ENCODE measurements at regions not wholly inside any gene's neighbourhood (a gene's known extent, or its start where the extent isn't known, plus 50 kb on each side); places are given as distances from the start of the nearest gene placed in this dataset.

DNA sequence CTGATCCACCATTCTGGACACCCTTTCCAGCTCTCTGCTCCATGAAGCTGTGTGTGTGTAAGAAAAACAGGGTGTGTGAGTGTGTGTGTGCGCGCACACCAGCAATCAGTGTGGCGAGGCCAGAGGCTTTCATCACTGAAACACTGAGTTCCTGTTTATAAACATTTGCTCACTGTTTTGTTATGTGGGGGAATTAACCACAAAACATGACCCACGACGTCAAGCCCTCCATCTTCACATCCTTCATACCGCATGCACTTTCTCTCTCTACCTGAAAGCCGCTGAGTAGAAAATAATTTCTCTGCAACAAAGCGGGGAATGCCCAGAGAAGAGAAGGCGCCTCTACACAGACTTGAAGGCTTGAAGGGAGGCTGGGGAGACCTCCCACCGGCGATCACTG is 148.9 kb upstream of the IRF2BP2 start:
- TF ChIP-seq, protein P1, sequence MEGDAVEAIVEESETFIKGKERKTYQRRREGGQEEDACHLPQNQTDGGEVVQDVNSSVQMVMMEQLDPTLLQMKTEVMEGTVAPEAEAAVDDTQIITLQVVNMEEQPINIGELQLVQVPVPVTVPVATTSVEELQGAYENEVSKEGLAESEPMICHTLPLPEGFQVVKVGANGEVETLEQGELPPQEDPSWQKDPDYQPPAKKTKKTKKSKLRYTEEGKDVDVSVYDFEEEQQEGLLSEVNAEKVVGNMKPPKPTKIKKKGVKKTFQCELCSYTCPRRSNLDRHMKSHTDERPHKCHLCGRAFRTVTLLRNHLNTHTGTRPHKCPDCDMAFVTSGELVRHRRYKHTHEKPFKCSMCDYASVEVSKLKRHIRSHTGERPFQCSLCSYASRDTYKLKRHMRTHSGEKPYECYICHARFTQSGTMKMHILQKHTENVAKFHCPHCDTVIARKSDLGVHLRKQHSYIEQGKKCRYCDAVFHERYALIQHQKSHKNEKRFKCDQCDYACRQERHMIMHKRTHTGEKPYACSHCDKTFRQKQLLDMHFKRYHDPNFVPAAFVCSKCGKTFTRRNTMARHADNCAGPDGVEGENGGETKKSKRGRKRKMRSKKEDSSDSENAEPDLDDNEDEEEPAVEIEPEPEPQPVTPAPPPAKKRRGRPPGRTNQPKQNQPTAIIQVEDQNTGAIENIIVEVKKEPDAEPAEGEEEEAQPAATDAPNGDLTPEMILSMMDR (IDR thresholded peaks at IDR 0.05; ENCODE audit: unreplicated experiment): no peak
- no peaks in the 10 kb centered on the region for H3K4me1 Mint-ChIP-seq (ENCODE audit: insufficient read depth, unreplicated experiment)
- intact Hi-C loops (cut with micrococcal nuclease): no loop called here
- BruUV-seq (replicated peaks): no TSS peak
- DNase-seq (ENCODE audit: unreplicated experiment): no peak
- peaks cover 20% of the 10 kb centered on the region for H3K27me3 Mint-ChIP-seq (ENCODE audit: insufficient read depth, unreplicated experiment)
- no peaks in the 10 kb centered on the region for H3K9me3 Mint-ChIP-seq (ENCODE audit: unreplicated experiment)
- no peak overlapping the region for H3K27ac Mint-ChIP-seq (ENCODE audit: low read depth, unreplicated experiment)
- POLR2A ChIA-PET: no interaction called here
- CTCF ChIA-PET: no interaction called here
- no peak overlapping the region for H3K4me3 Mint-ChIP-seq (ENCODE audit: unreplicated experiment)
- peaks cover 6% of the 10 kb centered on the region for H3K36me3 Mint-ChIP-seq (ENCODE audit: insufficient read depth, unreplicated experiment)

DNA sequence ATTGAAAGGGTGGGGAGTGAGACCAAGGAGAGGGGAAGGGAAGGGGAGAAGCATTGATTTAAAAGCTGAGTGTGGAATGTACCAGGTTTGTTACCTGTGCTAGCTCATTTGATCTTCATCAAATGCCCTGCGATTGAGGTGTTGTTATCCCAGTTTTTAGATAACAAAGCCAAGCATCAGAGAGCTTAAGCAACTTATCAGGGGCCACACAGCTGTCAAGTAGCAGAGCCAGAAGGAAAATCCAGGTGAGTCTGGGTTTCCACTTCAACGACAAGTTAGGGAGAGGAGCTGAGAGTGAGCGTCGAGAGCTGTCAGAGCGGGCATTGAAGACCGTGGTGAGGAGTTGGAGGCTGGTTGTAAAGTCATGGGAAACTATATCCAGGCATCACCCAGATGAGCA is 146.9 kb upstream of the IRF2BP2 start:
- no peak overlapping the region for H3K4me3 Mint-ChIP-seq (ENCODE audit: unreplicated experiment)
- CTCF ChIA-PET: interaction anchor here (0.6 to 0.9 kb wide), 2 partner anchors 100 to 121 kb away, joined by 3 to 4 read pairs; no protein-coding TSS in a partner anchor

DNA sequence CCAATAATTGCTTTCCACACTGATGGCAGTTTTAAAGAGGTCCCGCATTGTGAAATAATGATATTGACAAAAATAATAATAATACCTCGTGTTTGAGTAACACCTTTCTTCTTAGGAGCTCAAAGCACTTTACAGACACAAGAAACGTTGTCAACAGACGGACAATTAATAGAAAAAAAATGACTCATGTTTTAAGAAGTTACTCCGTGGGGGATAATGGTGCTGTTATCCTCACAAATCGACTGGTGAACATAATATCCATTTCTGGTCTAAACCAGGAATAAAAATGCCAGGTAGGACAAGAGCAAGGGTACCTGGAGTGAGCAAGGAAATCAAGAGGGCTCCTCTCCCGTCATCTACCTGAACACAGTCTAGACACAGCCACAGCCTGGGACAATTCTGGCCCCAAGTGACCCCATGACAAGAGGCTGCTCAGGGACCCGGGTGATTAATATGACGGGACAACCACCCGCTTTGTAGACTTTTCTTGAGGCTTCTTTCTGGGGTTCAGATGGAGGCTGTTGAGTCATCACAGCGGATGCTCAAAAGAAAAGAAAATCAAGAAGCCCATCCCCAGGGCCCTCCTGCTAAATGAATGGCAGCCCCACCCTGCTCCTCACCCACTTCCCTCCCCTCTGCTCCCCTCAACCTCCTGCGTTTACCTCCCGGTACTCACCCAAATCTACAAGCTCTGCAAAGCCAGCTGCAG is 146.2 kb upstream of the IRF2BP2 start:
- Mint-ChIP-seq H3K4me3 (ENCODE audit: unreplicated experiment) (no peak overlapping the region), H3K36me3 (ENCODE audit: insufficient read depth, unreplicated experiment) (peaks cover 6% of the 10 kb centered on the region), H3K27me3 (ENCODE audit: insufficient read depth, unreplicated experiment) (peaks cover 20% of the 10 kb centered on the region), H3K27ac (ENCODE audit: low read depth, unreplicated experiment) (no peak overlapping the region), H3K4me1 (ENCODE audit: insufficient read depth, unreplicated experiment) (no peaks in the 10 kb centered on the region), H3K9me3 (ENCODE audit: unreplicated experiment) (no peaks in the 10 kb centered on the region)
- no peak for DNase-seq (ENCODE audit: unreplicated experiment)
- ChIA-PET CTCF (interaction anchor here (0.5 to 1.9 kb wide), 5 partner anchors 99 to 345 kb away, joined by 3 to 5 read pairs (median 3); no protein-coding TSS in a partner anchor), POLR2A (interaction anchor here (0.7 to 4.4 kb wide), 7 partner anchors 10 to 241 kb away, joined by 3 to 23 read pairs (median 4); no protein-coding TSS in a partner anchor)
- TF ChIP-seq, protein P1 (IDR thresholded peaks at IDR 0.05; ENCODE audit: unreplicated experiment): no peak
- intact Hi-C loops (cut with micrococcal nuclease): no loop called here
- BruUV-seq (replicated peaks): no TSS peak

More for the DNA sequence above, 146.9 kb upstream of the IRF2BP2 start:
- H3K9me3 Mint-ChIP-seq (ENCODE audit: unreplicated experiment): no peaks in the 10 kb centered on the region
- H3K27ac Mint-ChIP-seq (ENCODE audit: low read depth, unreplicated experiment): no peak overlapping the region
- no peaks in the 10 kb centered on the region for H3K4me1 Mint-ChIP-seq (ENCODE audit: insufficient read depth, unreplicated experiment)
- BruUV-seq (replicated peaks): no TSS peak
- peaks cover 20% of the 10 kb centered on the region for H3K27me3 Mint-ChIP-seq (ENCODE audit: insufficient read depth, unreplicated experiment)
- POLR2A ChIA-PET: interaction anchor here (0.6 to 4.4 kb wide), 6 partner anchors 9 to 112 kb away, joined by 3 to 23 read pairs (median 4); no protein-coding TSS in a partner anchor
- intact Hi-C loops (cut with micrococcal nuclease): no loop called here
- peaks cover 6% of the 10 kb centered on the region for H3K36me3 Mint-ChIP-seq (ENCODE audit: insufficient read depth, unreplicated experiment)
- no peak for DNase-seq (ENCODE audit: unreplicated experiment)
- TF ChIP-seq, protein P1 (IDR thresholded peaks at IDR 0.05; ENCODE audit: unreplicated experiment): no peak

DNA sequence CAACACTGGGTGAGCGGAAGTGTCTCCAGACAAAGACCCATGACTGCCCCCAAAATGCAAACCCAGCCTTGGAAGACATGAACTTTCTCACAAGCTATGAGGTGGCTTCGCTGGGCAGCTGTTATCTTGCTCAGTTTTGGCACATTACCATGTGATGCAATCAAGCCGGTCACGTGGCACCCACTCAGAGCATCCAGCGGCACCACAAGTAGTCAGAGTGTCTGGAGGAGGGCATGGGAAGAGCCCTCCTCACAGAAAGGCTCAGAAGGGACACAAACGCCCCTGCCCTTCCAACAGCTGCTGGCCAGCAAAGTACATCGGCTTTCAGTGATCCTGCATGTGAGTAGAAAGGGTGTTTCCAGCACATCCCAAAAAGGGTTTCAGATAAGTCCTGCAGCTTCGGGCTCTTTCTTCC is 145.5 kb upstream of the IRF2BP2 start:
- ChIA-PET CTCF (interaction anchor here (0.7 to 1.9 kb wide), 4 partner anchors 183 to 338 kb away, joined by 3 to 5 read pairs (median 4); no protein-coding TSS in a partner anchor), POLR2A (interaction anchor here (0.6 to 4.4 kb wide), 9 partner anchors 9 to 314 kb away, joined by 3 to 23 read pairs (median 3); no protein-coding TSS in a partner anchor)
- DNase-seq (ENCODE audit: unreplicated experiment): peak; percentile 93
- no peaks in the 10 kb centered on the region for H3K9me3 Mint-ChIP-seq (ENCODE audit: unreplicated experiment)
- intact Hi-C loops (cut with micrococcal nuclease): no loop called here
- no peak overlapping the region for H3K27ac Mint-ChIP-seq (ENCODE audit: low read depth, unreplicated experiment)
- TF ChIP-seq, protein P1 (IDR thresholded peaks at IDR 0.05; ENCODE audit: unreplicated experiment): no peak
- H3K36me3 Mint-ChIP-seq (ENCODE audit: insufficient read depth, unreplicated experiment): peaks cover 6% of the 10 kb centered on the region
- H3K4me1 Mint-ChIP-seq (ENCODE audit: insufficient read depth, unreplicated experiment): no peaks in the 10 kb centered on the region
- no peak overlapping the region for H3K4me3 Mint-ChIP-seq (ENCODE audit: unreplicated experiment)
- no TSS peak for BruUV-seq (replicated peaks)
- H3K27me3 Mint-ChIP-seq (ENCODE audit: insufficient read depth, unreplicated experiment): peaks cover 20% of the 10 kb centered on the region
